WTC11 (cell line): ENCODE measurements at regions not wholly inside any gene's neighbourhood (a gene's known extent, or its start where the extent isn't known, plus 50 kb on each side); places are given as distances from the start of the nearest gene placed in this dataset.

Experiments
- CTCF ChIP-seq: fragments of 200-600 bp; IDR thresholded peaks from 2 replicates; pipeline ENCODE4 v1.8.0; 2022; ENCODE audit warnings: antibody characterized with exemption
- ELF4 ChIP-seq: sonication (generic); formaldehyde crosslinking; IDR thresholded peaks from 2 replicates; pipeline ENCODE4 v1.8.1; 2022; ENCODE audit warnings: low read depth, mild to moderate bottlenecking, moderate library complexity, missing genetic modification reagents
- FOXK1 ChIP-seq: sonication (generic); formaldehyde crosslinking; IDR thresholded peaks from 2 replicates; pipeline ENCODE4 v1.8.0; 2022; ENCODE audit warnings: mild to moderate bottlenecking, moderate library complexity, missing genetic modification reagents
- FOXP4 ChIP-seq: sonication (generic); formaldehyde crosslinking; IDR thresholded peaks from 2 replicates; pipeline ENCODE4 v1.8.0; 2022; ENCODE audit warnings: mild to moderate bottlenecking, missing genetic modification reagents
- MYBL2 ChIP-seq: sonication (generic); formaldehyde crosslinking; IDR thresholded peaks from 2 replicates; pipeline ENCODE4 v1.8.1; 2023; ENCODE audit warnings: mild to moderate bottlenecking, moderate library complexity, missing genetic modification reagents
- SP1 ChIP-seq: sonication (generic); formaldehyde crosslinking; conservative IDR thresholded peaks from 2 replicates; pipeline ENCODE4 v1.8.1; 2022; ENCODE audit warnings: missing genetic modification reagents
- TF ChIP-seq, protein P1 (sequence below): sonication (generic); formaldehyde crosslinking; IDR thresholded peaks from 2 replicates; pipeline ENCODE4 v1.8.0; 2023; ENCODE audit warnings: missing genetic modification reagents, mild to moderate bottlenecking, borderline replicate concordance
- TF ChIP-seq, protein P2 (sequence below): sonication (generic); formaldehyde crosslinking; IDR thresholded peaks from 2 replicates; pipeline ENCODE4 v1.8.0; 2023; ENCODE audit warnings: mild to moderate bottlenecking, missing genetic modification reagents

GRCh38 chr2:211126256-211126655, 569.9 kb downstream of the CPS1 start:
- TF ChIP-seq SP1 (CRISPR knock-in tag), result no peak
- no peak for TF ChIP-seq FOXP4 (CRISPR knock-in tag)
- no peak for TF ChIP-seq CTCF
- TF ChIP-seq, protein P1, sequence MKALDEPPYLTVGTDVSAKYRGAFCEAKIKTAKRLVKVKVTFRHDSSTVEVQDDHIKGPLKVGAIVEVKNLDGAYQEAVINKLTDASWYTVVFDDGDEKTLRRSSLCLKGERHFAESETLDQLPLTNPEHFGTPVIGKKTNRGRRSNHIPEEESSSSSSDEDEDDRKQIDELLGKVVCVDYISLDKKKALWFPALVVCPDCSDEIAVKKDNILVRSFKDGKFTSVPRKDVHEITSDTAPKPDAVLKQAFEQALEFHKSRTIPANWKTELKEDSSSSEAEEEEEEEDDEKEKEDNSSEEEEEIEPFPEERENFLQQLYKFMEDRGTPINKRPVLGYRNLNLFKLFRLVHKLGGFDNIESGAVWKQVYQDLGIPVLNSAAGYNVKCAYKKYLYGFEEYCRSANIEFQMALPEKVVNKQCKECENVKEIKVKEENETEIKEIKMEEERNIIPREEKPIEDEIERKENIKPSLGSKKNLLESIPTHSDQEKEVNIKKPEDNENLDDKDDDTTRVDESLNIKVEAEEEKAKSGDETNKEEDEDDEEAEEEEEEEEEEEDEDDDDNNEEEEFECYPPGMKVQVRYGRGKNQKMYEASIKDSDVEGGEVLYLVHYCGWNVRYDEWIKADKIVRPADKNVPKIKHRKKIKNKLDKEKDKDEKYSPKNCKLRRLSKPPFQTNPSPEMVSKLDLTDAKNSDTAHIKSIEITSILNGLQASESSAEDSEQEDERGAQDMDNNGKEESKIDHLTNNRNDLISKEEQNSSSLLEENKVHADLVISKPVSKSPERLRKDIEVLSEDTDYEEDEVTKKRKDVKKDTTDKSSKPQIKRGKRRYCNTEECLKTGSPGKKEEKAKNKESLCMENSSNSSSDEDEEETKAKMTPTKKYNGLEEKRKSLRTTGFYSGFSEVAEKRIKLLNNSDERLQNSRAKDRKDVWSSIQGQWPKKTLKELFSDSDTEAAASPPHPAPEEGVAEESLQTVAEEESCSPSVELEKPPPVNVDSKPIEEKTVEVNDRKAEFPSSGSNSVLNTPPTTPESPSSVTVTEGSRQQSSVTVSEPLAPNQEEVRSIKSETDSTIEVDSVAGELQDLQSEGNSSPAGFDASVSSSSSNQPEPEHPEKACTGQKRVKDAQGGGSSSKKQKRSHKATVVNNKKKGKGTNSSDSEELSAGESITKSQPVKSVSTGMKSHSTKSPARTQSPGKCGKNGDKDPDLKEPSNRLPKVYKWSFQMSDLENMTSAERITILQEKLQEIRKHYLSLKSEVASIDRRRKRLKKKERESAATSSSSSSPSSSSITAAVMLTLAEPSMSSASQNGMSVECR, result no peak
- no peak for TF ChIP-seq MYBL2 (CRISPR knock-in tag)
- no peak for TF ChIP-seq FOXK1 (CRISPR knock-in tag)
- TF ChIP-seq ELF4 (CRISPR knock-in tag), result no peak
- TF ChIP-seq, protein P2, sequence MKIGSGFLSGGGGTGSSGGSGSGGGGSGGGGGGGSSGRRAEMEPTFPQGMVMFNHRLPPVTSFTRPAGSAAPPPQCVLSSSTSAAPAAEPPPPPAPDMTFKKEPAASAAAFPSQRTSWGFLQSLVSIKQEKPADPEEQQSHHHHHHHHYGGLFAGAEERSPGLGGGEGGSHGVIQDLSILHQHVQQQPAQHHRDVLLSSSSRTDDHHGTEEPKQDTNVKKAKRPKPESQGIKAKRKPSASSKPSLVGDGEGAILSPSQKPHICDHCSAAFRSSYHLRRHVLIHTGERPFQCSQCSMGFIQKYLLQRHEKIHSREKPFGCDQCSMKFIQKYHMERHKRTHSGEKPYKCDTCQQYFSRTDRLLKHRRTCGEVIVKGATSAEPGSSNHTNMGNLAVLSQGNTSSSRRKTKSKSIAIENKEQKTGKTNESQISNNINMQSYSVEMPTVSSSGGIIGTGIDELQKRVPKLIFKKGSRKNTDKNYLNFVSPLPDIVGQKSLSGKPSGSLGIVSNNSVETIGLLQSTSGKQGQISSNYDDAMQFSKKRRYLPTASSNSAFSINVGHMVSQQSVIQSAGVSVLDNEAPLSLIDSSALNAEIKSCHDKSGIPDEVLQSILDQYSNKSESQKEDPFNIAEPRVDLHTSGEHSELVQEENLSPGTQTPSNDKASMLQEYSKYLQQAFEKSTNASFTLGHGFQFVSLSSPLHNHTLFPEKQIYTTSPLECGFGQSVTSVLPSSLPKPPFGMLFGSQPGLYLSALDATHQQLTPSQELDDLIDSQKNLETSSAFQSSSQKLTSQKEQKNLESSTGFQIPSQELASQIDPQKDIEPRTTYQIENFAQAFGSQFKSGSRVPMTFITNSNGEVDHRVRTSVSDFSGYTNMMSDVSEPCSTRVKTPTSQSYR (CRISPR knock-in tag), result no peak
